GM23338 (cell line): ENCODE measurements at regions not wholly inside any gene's neighbourhood (a gene's known extent, or its start where the extent isn't known, plus 50 kb on each side); places are given as distances from the start of the nearest gene placed in this dataset.

Experiments
- ATAC-seq: fragments of 200-7000 bp; cut with Tn5 transposase; 3 replicates; pipeline ENCODE4 v1.9.1; 2020
- DNase-seq: peaks from one replicate; pipeline ENCODE4 v3.0.0-alpha.2; 2015; ENCODE audit warnings: low spot score
- H2AFZ ChIP-seq: fragments of 200-600 bp; sonication (generic); 2 replicates; pipeline ENCODE4 v1.8.0; 2016; ENCODE audit warnings: antibody characterized with exemption, mild to moderate bottlenecking, moderate library complexity
- H3F3A ChIP-seq: fragments of 200-600 bp; sonication (generic); replicated peaks from 2 replicates; pipeline ENCODE4 v1.8.0; 2017; ENCODE audit warnings: antibody characterized with exemption, mixed run types, low read depth
- H3K27ac ChIP-seq: fragments of 200-600 bp; sonication (generic); 2 replicates; pipeline ENCODE4 v1.6.1; 2016; ENCODE audit warnings: low read depth
- H3K27me3 ChIP-seq: fragments of 200-600 bp; sonication (generic); 2 replicates; pipeline ENCODE4 v1.8.0; 2016; ENCODE audit warnings: mild to moderate bottlenecking, mixed run types, moderate library complexity; ENCODE audit not compliant: insufficient read depth
- H3K36me3 ChIP-seq: fragments of 200-600 bp; sonication (generic); 2 replicates; pipeline ENCODE4 v1.8.0; 2016; ENCODE audit warnings: mild to moderate bottlenecking; ENCODE audit not compliant: insufficient read depth
- H3K4me1 ChIP-seq: fragments of 200-600 bp; sonication (generic); 2 replicates; pipeline ENCODE4 v1.8.0; 2016; ENCODE audit warnings: mild to moderate bottlenecking, moderate library complexity; ENCODE audit not compliant: insufficient read depth
- H3K4me2 ChIP-seq: fragments of 200-600 bp; sonication (generic); 2 replicates; pipeline ENCODE4 v1.7.1; 2017; ENCODE audit warnings: mixed run types
- H3K4me3 ChIP-seq: fragments of 200-600 bp; sonication (generic); 2 replicates; pipeline ENCODE4 v1.6.1; 2016; ENCODE audit warnings: mixed run types
- H3K79me2 ChIP-seq: fragments of 200-600 bp; sonication (generic); replicated peaks from 2 replicates; pipeline ENCODE4 v1.8.0; 2017; ENCODE audit warnings: mild to moderate bottlenecking; ENCODE audit not compliant: insufficient read depth
- H3K9me2 ChIP-seq: fragments of 200-600 bp; sonication (generic); 2 replicates; pipeline ENCODE4 v1.8.0; 2017; ENCODE audit not compliant: insufficient read depth
- H4K20me1 ChIP-seq: fragments of 200-600 bp; sonication (generic); replicated peaks from 2 replicates; pipeline ENCODE4 v1.8.0; 2017; ENCODE audit warnings: mild to moderate bottlenecking; ENCODE audit not compliant: insufficient read depth
- H3K27ac Mint-ChIP-seq: 2 replicates; pipeline ENCODE4 v1.8.0; 2020; ENCODE audit warnings: inconsistent platforms, mild to moderate bottlenecking, moderate library complexity, mixed read lengths
- H3K27me3 Mint-ChIP-seq: 3 replicates; pipeline ENCODE4 v1.8.0; 2022; ENCODE audit warnings: low read depth, mild to moderate bottlenecking, moderate library complexity, mixed read lengths, inconsistent platforms; ENCODE audit not compliant: insufficient read depth, poor library complexity
- H3K36me3 Mint-ChIP-seq: 3 replicates; pipeline ENCODE4 v1.8.0; 2021; ENCODE audit warnings: low read depth, mild to moderate bottlenecking, inconsistent platforms, moderate library complexity, mixed read lengths
- H3K4me1 Mint-ChIP-seq: 3 replicates; pipeline ENCODE4 v1.8.0; 2020; ENCODE audit warnings: mild to moderate bottlenecking, inconsistent platforms, mixed read lengths
- H3K4me3 Mint-ChIP-seq: 3 replicates; pipeline ENCODE4 v1.8.0; 2021; ENCODE audit warnings: moderate library complexity, mild to moderate bottlenecking, inconsistent platforms, mixed read lengths
- H3K9me3 Mint-ChIP-seq: 3 replicates; pipeline ENCODE4 v1.8.0; 2020; ENCODE audit warnings: moderate library complexity, mild to moderate bottlenecking, inconsistent platforms, mixed read lengths
- CREB1 ChIP-seq: fragments of 250-450 bp; sonication (Bioruptor Pico); IDR thresholded peaks from 2 replicates; pipeline ENCODE4 v1.5.0; 2020; ENCODE audit warnings: low read depth, mild to moderate bottlenecking, moderate library complexity
- EZH2 ChIP-seq: fragments of 200-600 bp; sonication (generic); IDR thresholded peaks from one replicate; pipeline ENCODE4 v1.8.0; 2017; ENCODE audit warnings: antibody characterized with exemption, mild to moderate bottlenecking, low read depth; ENCODE audit not compliant: unreplicated experiment
- EZH2phosphoT487 ChIP-seq: fragments of 200-600 bp; sonication (generic); IDR thresholded peaks from one replicate; pipeline ENCODE4 v1.8.1; 2018; ENCODE audit warnings: antibody characterized with exemption; ENCODE audit not compliant: unreplicated experiment
- JUNB ChIP-seq: IDR thresholded peaks from one replicate; pipeline ENCODE4 v1.6.1; 2016; ENCODE audit warnings: antibody characterized with exemption; ENCODE audit not compliant: unreplicated experiment
- NANOG ChIP-seq: IDR thresholded peaks from 2 replicates; pipeline ENCODE4 v1.6.1; 2016; ENCODE audit warnings: antibody characterized with exemption, borderline replicate concordance
- POLR2AphosphoS5 ChIP-seq: IDR thresholded peaks from 2 replicates; pipeline ENCODE4 v1.6.1; 2016; ENCODE audit warnings: antibody characterized with exemption, low read depth
- STAT1 ChIP-seq: IDR thresholded peaks from one replicate; pipeline ENCODE4 v1.6.1; 2016; ENCODE audit warnings: antibody characterized with exemption; ENCODE audit not compliant: unreplicated experiment
- ZNF114 ChIP-seq: fragments of 250-450 bp; sonication (Bioruptor Pico); IDR thresholded peaks from 2 replicates; pipeline ENCODE4 v1.5.0; 2020; ENCODE audit warnings: mild to moderate bottlenecking, moderate library complexity
- ZNF331 ChIP-seq: fragments of 250-450 bp; sonication (Bioruptor Pico); IDR thresholded peaks from 2 replicates; pipeline ENCODE4 v1.5.0; 2020; ENCODE audit warnings: low read depth, mild to moderate bottlenecking, moderate library complexity
- TF ChIP-seq, protein P1 (sequence below): IDR thresholded peaks from one replicate; pipeline ENCODE4 v1.6.1; 2018; ENCODE audit warnings: antibody characterized with exemption; ENCODE audit not compliant: unreplicated experiment
- TF ChIP-seq, protein P2 (sequence below): fragments of 250-450 bp; sonication (Bioruptor Pico); IDR thresholded peaks from 2 replicates; pipeline ENCODE4 v1.5.0; 2020; ENCODE audit warnings: mild to moderate bottlenecking, moderate library complexity
- TF ChIP-seq, protein P3 (sequence below), 2 experiments: fragments of 200-600 bp in 1 of 2; sonication (generic) in 1 of 2; conservative IDR thresholded peaks; 2 replicates each; pipeline versions ENCODE4 v1.5.1 to v1.6.1; 2016 to 2017; ENCODE audit warnings: antibody characterized with exemption in 2 of 2, low read depth in 2 of 2, mild to moderate bottlenecking in 2 of 2, moderate library complexity in 1 of 2
- TF ChIP-seq, protein P4 (sequence below): IDR thresholded peaks from 2 replicates; pipeline ENCODE4 v1.6.1; 2016; ENCODE audit warnings: antibody characterized with exemption

DNA sequence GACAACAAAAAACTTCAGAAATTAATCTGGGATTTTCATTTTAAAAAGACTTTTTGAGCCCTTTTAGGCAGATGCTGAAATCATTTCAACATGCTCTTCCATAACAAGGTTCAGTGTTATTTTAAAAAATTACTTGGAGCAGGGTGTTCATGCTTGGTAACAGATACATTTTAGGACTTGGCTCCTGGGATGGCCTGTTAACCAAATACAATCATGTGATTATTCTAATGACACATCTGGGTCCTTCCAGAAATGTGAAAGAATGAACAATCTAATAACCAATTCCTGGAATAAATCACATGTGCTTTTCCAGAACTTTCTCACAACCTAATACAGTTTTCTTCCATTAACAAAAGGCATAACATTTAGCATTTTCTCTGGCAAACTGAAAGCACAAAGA is 379.8 kb upstream of the RUNX1 start:
- no peaks in the 10 kb centered on the region for H3K79me2 ChIP-seq
- Mint-ChIP-seq H3K36me3 (peaks cover 24% of the 10 kb centered on the region), H3K27ac (no peak overlapping the region), H3K4me3 (no peak overlapping the region), H3K27me3 (peaks cover 3% of the 10 kb centered on the region), H3K4me1 (peaks cover 9% of the 10 kb centered on the region), H3K9me3 (peaks cover 28% of the 10 kb centered on the region)
- H3K4me2 ChIP-seq: no peak overlapping the region
- peak overlapping the region; percentile 88 for H2AFZ ChIP-seq
- 0 out of 2 replicates have a peak overlapping the region, but pooled peaks have one; percentile 23 for H3K4me3 ChIP-seq
- H3K36me3 ChIP-seq: no peaks in the 10 kb centered on the region
- ATAC-seq (no peak), DNase-seq (no peak)
- H4K20me1 ChIP-seq: no peaks in the 10 kb centered on the region
- H3K27ac ChIP-seq: no peak overlapping the region
- H3K4me1 ChIP-seq: peaks cover 24% of the 10 kb centered on the region
- H3F3A ChIP-seq: no peaks in the 10 kb centered on the region
- no peaks in the 10 kb centered on the region for H3K27me3 ChIP-seq
- TF ChIP-seq, protein P1, sequence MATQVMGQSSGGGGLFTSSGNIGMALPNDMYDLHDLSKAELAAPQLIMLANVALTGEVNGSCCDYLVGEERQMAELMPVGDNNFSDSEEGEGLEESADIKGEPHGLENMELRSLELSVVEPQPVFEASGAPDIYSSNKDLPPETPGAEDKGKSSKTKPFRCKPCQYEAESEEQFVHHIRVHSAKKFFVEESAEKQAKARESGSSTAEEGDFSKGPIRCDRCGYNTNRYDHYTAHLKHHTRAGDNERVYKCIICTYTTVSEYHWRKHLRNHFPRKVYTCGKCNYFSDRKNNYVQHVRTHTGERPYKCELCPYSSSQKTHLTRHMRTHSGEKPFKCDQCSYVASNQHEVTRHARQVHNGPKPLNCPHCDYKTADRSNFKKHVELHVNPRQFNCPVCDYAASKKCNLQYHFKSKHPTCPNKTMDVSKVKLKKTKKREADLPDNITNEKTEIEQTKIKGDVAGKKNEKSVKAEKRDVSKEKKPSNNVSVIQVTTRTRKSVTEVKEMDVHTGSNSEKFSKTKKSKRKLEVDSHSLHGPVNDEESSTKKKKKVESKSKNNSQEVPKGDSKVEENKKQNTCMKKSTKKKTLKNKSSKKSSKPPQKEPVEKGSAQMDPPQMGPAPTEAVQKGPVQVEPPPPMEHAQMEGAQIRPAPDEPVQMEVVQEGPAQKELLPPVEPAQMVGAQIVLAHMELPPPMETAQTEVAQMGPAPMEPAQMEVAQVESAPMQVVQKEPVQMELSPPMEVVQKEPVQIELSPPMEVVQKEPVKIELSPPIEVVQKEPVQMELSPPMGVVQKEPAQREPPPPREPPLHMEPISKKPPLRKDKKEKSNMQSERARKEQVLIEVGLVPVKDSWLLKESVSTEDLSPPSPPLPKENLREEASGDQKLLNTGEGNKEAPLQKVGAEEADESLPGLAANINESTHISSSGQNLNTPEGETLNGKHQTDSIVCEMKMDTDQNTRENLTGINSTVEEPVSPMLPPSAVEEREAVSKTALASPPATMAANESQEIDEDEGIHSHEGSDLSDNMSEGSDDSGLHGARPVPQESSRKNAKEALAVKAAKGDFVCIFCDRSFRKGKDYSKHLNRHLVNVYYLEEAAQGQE: no peak
- TF ChIP-seq ZNF331 (no peak), EZH2 (no peak), EZH2phosphoT487 (no peak), STAT1 (no peak), CREB1 (CRISPR knock-in tag) (no peak), ZNF114 (no peak), NANOG (no peak), POLR2AphosphoS5 (no peak), JUNB (no peak)
- TF ChIP-seq, protein P2, sequence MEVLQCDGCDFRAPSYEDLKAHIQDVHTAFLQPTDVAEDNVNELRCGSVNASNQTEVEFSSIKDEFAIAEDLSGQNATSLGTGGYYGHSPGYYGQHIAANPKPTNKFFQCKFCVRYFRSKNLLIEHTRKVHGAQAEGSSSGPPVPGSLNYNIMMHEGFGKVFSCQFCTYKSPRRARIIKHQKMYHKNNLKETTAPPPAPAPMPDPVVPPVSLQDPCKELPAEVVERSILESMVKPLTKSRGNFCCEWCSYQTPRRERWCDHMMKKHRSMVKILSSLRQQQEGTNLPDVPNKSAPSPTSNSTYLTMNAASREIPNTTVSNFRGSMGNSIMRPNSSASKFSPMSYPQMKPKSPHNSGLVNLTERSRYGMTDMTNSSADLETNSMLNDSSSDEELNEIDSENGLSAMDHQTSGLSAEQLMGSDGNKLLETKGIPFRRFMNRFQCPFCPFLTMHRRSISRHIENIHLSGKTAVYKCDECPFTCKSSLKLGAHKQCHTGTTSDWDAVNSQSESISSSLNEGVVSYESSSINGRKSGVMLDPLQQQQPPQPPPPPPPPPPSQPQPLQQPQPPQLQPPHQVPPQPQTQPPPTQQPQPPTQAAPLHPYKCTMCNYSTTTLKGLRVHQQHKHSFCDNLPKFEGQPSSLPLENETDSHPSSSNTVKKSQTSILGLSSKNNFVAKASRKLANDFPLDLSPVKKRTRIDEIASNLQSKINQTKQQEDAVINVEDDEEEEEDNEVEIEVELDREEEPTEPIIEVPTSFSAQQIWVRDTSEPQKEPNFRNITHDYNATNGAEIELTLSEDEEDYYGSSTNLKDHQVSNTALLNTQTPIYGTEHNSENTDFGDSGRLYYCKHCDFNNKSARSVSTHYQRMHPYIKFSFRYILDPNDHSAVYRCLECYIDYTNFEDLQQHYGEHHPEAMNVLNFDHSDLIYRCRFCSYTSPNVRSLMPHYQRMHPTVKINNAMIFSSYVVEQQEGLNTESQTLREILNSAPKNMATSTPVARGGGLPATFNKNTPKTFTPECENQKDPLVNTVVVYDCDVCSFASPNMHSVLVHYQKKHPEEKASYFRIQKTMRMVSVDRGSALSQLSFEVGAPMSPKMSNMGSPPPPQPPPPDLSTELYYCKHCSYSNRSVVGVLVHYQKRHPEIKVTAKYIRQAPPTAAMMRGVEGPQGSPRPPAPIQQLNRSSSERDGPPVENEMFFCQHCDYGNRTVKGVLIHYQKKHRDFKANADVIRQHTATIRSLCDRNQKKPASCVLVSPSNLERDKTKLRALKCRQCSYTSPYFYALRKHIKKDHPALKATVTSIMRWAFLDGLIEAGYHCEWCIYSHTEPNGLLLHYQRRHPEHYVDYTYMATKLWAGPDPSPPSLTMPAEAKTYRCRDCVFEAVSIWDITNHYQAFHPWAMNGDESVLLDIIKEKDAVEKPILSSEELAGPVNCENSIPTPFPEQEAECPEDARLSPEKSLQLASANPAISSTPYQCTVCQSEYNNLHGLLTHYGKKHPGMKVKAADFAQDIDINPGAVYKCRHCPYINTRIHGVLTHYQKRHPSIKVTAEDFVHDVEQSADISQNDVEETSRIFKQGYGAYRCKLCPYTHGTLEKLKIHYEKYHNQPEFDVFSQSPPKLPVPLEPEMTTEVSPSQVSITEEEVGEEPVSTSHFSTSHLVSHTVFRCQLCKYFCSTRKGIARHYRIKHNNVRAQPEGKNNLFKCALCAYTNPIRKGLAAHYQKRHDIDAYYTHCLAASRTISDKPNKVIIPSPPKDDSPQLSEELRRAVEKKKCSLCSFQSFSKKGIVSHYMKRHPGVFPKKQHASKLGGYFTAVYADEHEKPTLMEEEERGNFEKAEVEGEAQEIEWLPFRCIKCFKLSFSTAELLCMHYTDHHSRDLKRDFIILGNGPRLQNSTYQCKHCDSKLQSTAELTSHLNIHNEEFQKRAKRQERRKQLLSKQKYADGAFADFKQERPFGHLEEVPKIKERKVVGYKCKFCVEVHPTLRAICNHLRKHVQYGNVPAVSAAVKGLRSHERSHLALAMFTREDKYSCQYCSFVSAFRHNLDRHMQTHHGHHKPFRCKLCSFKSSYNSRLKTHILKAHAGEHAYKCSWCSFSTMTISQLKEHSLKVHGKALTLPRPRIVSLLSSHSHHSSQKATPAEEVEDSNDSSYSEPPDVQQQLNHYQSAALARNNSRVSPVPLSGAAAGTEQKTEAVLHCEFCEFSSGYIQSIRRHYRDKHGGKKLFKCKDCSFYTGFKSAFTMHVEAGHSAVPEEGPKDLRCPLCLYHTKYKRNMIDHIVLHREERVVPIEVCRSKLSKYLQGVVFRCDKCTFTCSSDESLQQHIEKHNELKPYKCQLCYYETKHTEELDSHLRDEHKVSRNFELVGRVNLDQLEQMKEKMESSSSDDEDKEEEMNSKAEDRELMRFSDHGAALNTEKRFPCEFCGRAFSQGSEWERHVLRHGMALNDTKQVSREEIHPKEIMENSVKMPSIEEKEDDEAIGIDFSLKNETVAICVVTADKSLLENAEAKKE (CRISPR knock-in tag): no peak
- TF ChIP-seq, protein P3, sequence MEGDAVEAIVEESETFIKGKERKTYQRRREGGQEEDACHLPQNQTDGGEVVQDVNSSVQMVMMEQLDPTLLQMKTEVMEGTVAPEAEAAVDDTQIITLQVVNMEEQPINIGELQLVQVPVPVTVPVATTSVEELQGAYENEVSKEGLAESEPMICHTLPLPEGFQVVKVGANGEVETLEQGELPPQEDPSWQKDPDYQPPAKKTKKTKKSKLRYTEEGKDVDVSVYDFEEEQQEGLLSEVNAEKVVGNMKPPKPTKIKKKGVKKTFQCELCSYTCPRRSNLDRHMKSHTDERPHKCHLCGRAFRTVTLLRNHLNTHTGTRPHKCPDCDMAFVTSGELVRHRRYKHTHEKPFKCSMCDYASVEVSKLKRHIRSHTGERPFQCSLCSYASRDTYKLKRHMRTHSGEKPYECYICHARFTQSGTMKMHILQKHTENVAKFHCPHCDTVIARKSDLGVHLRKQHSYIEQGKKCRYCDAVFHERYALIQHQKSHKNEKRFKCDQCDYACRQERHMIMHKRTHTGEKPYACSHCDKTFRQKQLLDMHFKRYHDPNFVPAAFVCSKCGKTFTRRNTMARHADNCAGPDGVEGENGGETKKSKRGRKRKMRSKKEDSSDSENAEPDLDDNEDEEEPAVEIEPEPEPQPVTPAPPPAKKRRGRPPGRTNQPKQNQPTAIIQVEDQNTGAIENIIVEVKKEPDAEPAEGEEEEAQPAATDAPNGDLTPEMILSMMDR (conservative IDR thresholded peaks at IDR 0.05; ENCODE audit: low read depth in 2 of 2): no peak
- TF ChIP-seq, protein P4, sequence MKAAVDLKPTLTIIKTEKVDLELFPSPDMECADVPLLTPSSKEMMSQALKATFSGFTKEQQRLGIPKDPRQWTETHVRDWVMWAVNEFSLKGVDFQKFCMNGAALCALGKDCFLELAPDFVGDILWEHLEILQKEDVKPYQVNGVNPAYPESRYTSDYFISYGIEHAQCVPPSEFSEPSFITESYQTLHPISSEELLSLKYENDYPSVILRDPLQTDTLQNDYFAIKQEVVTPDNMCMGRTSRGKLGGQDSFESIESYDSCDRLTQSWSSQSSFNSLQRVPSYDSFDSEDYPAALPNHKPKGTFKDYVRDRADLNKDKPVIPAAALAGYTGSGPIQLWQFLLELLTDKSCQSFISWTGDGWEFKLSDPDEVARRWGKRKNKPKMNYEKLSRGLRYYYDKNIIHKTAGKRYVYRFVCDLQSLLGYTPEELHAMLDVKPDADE: no peak
- H3K9me2 ChIP-seq: no peaks in the 10 kb centered on the region
